NT2/D1 (cell line): ENCODE measurements at regions not wholly inside any gene's neighbourhood (a gene's known extent, or its start where the extent isn't known, plus 50 kb on each side); places are given as distances from the start of the nearest gene placed in this dataset.

Source experiments
- DNase-seq: peaks from one replicate; pipeline ENCODE4 v3.0.0-alpha.2; 2011; ENCODE audit warnings: low read depth, low spot score
- H3K27me3 ChIP-seq: 2 replicates; pipeline ENCODE4 v1.6.0; 2011; ENCODE audit warnings: mild to moderate bottlenecking; ENCODE audit not compliant: insufficient read length, insufficient read depth
- H3K36me3 ChIP-seq: 2 replicates; pipeline ENCODE4 v1.6.1; 2011; ENCODE audit warnings: mild to moderate bottlenecking, low read length, mixed read lengths; ENCODE audit not compliant: insufficient read depth, insufficient read length
- H3K4me1 ChIP-seq: 2 replicates; pipeline ENCODE4 v1.5.1; 2011; ENCODE audit not compliant: insufficient read depth, insufficient read length
- H3K4me3 ChIP-seq: 2 replicates; pipeline ENCODE4 v1.5.1; 2011; ENCODE audit warnings: low read depth; ENCODE audit not compliant: insufficient read length
- H3K9ac ChIP-seq: 2 replicates; pipeline ENCODE4 v1.6.0; 2011; ENCODE audit warnings: low read depth; ENCODE audit not compliant: insufficient read length
- H3K9me3 ChIP-seq: 2 replicates; pipeline ENCODE4 v1.5.1; 2011; ENCODE audit warnings: mild to moderate bottlenecking, low read length; ENCODE audit not compliant: insufficient read depth
- SUZ12 ChIP-seq: IDR thresholded peaks from 2 replicates; pipeline ENCODE4 v1.6.1; 2011; ENCODE audit not compliant: insufficient read length, insufficient read depth; ENCODE audit errors: extremely low read depth
- YY1 ChIP-seq: IDR thresholded peaks from 2 replicates; pipeline ENCODE4 v1.6.1; 2011; ENCODE audit not compliant: insufficient read length, insufficient read depth
- ZNF274 ChIP-seq: IDR thresholded peaks from 2 replicates; pipeline ENCODE4 v1.6.1; 2011; ENCODE audit warnings: mild to moderate bottlenecking, low read depth, low read length

GRCh38 chr1:166221316-166221715, 54.5 kb upstream of the FAM78B start:
- no peak for TF ChIP-seq YY1
- TF ChIP-seq SUZ12 = no peak
- no peak for TF ChIP-seq ZNF274
- no peaks in the 10 kb centered on the region for H3K36me3 ChIP-seq
- H3K9ac ChIP-seq = no peak overlapping the region
- H3K27me3 ChIP-seq = no peaks in the 10 kb centered on the region
- no peaks in the 10 kb centered on the region for H3K4me1 ChIP-seq
- no peak for DNase-seq
- H3K9me3 ChIP-seq = no peaks in the 10 kb centered on the region; the same call in 1 of the 2 replicates
- H3K4me3 ChIP-seq = no peak overlapping the region

GRCh38 chr1:166233750-166234366, 67.1 kb upstream of the FAM78B start:
- TF ChIP-seq YY1 (no peak), ZNF274 (no peak), SUZ12 (no peak)
- Histone ChIP-seq H3K9me3 (no peaks in the 10 kb centered on the region; the same call in 1 of the 2 replicates), H3K27me3 (no peaks in the 10 kb centered on the region), H3K36me3 (no peaks in the 10 kb centered on the region), H3K4me3 (no peak overlapping the region), H3K9ac (no peak overlapping the region), H3K4me1 (peaks cover 6% of the 10 kb centered on the region)
- DNase-seq = peak; percentile 27

- H3K4me1 ChIP-seq = peaks cover 6% of the 10 kb centered on the region
- H3K27me3 ChIP-seq = no peaks in the 10 kb centered on the region
- H3K9me3 ChIP-seq = no peaks in the 10 kb centered on the region; the same call in 1 of the 2 replicates
- no peak for DNase-seq
- H3K9ac ChIP-seq = no peak overlapping the region
- TF ChIP-seq ZNF274 (no peak), YY1 (no peak), SUZ12 (no peak)
- no peaks in the 10 kb centered on the region for H3K36me3 ChIP-seq
- no peak overlapping the region for H3K4me3 ChIP-seq
Measured at GRCh38 chr1:166235728-166236127, 68.9 kb upstream of the FAM78B start.

- H3K9me3 ChIP-seq = no peaks in the 10 kb centered on the region
- H3K27me3 ChIP-seq = no peaks in the 10 kb centered on the region
- peaks cover 6% of the 10 kb centered on the region for H3K4me1 ChIP-seq
- no peak overlapping the region for H3K9ac ChIP-seq
- H3K36me3 ChIP-seq = no peaks in the 10 kb centered on the region
- no peak for TF ChIP-seq ZNF274
- DNase-seq = no peak
- H3K4me3 ChIP-seq = no peak overlapping the region
Measured at GRCh38 chr1:166237675-166238074, 70.9 kb upstream of the FAM78B start.

- H3K27me3 ChIP-seq = no peaks in the 10 kb centered on the region
- no peaks in the 10 kb centered on the region for H3K4me1 ChIP-seq
- H3K9me3 ChIP-seq = peaks cover 20% of the 10 kb centered on the region; the same call in 1 of the 2 replicates
- no peak for DNase-seq
- TF ChIP-seq YY1 = no peak
- no peak for TF ChIP-seq ZNF274
- no peak for TF ChIP-seq SUZ12
- no peaks in the 10 kb centered on the region for H3K36me3 ChIP-seq
- H3K4me3 ChIP-seq = no peak overlapping the region
- H3K9ac ChIP-seq = no peak overlapping the region
Measured at GRCh38 chr1:166253076-166253779, 86.4 kb upstream of the FAM78B start.

- Histone ChIP-seq H3K9ac (no peak overlapping the region), H3K9me3 (peaks cover 2% of the 10 kb centered on the region; the same call in 1 of the 2 replicates), H3K4me3 (no peak overlapping the region), H3K27me3 (no peaks in the 10 kb centered on the region), H3K4me1 (no peaks in the 10 kb centered on the region), H3K36me3 (no peaks in the 10 kb centered on the region)
- no peak for TF ChIP-seq ZNF274
- DNase-seq = no peak
Measured at GRCh38 chr1:166258017-166258416, 91.2 kb upstream of the FAM78B start.

- H3K9me3 ChIP-seq = no peaks in the 10 kb centered on the region
- no peak for DNase-seq
Measured at GRCh38 chr1:166261511-166261910, 94.7 kb upstream of the FAM78B start.

GRCh38 chr1:166270476-166271150, 103.8 kb upstream of the FAM78B start:
- Histone ChIP-seq H3K9ac (no peak overlapping the region), H3K36me3 (no peaks in the 10 kb centered on the region), H3K27me3 (no peaks in the 10 kb centered on the region), H3K4me3 (no peak overlapping the region), H3K4me1 (peaks cover 3% of the 10 kb centered on the region), H3K9me3 (0 out of 2 replicates have a peak, but pooled peaks cover 6% of the 10 kb centered on the region)
- no peak for DNase-seq
- no peak for TF ChIP-seq YY1
- TF ChIP-seq SUZ12 = no peak
- TF ChIP-seq ZNF274 = no peak

More at GRCh38 chr1:166261511-166261910, 94.7 kb upstream of the FAM78B start:
- TF ChIP-seq YY1 (no peak), ZNF274 (no peak), SUZ12 (no peak)
- no peaks in the 10 kb centered on the region for H3K27me3 ChIP-seq
- H3K4me3 ChIP-seq = no peak overlapping the region
- H3K36me3 ChIP-seq = no peaks in the 10 kb centered on the region
- H3K4me1 ChIP-seq = no peaks in the 10 kb centered on the region
- H3K9ac ChIP-seq = no peak overlapping the region
